Vagina (tissue), 2 donors: ENCODE measurements at regions not wholly inside any gene's neighbourhood (a gene's known extent, or its start where the extent isn't known, plus 50 kb on each side); places are given as distances from the start of the nearest gene placed in this dataset.

Experiments
- DNase-seq, 2 donors: peaks; one replicate each; pipeline ENCODE4 v3.0.0-alpha.2; 2017; ENCODE audit errors: extremely low spot score in 2 of 2
- H3K27ac ChIP-seq: fragments of 200-600 bp; sonication (generic); one replicate; pipeline ENCODE4 v1.5.1; 2019
- H3K27me3 ChIP-seq: fragments of 200-600 bp; sonication (generic); one replicate; pipeline ENCODE4 v1.5.1; 2019
- H3K36me3 ChIP-seq, 2 donors: fragments of 200-600 bp; sonication (generic); one replicate each; pipeline ENCODE4 v1.5.1; 2017 to 2019
- H3K4me1 ChIP-seq: fragments of 200-600 bp; sonication (generic); one replicate; pipeline ENCODE4 v1.5.1; 2019
- H3K4me3 ChIP-seq, 2 donors: fragments of 200-600 bp; sonication (generic); 1 replicate in 1 of 2; 2 replicates in 1 of 2; pipeline ENCODE4 v1.5.1; 2016 to 2019
- H3K9me3 ChIP-seq: fragments of 200-600 bp; sonication (generic); one replicate; pipeline ENCODE4 v1.5.1; 2019
- CTCF ChIP-seq, 3 experiments: fragments of 450-650 bp in 2 of 3; fragments of 200-600 bp in 1 of 3; sonication (generic) in 1 of 3; IDR thresholded peaks; one replicate each; pipeline ENCODE4 v1.5.1; 2017 to 2019; ENCODE audit warnings: antibody characterized with exemption in 3 of 3, mild to moderate bottlenecking in 2 of 3, moderate library complexity in 2 of 3
- POLR2A ChIP-seq, 2 donors: fragments of 450-650 bp; IDR thresholded peaks; one replicate each; pipeline ENCODE4 v1.6.1; 2017; ENCODE audit warnings: antibody characterized with exemption in 2 of 2, mild to moderate bottlenecking in 2 of 2, moderate library complexity in 2 of 2
- POLR2AphosphoS5 ChIP-seq, 2 donors: sonication (generic); formaldehyde crosslinking; IDR thresholded peaks; one replicate each; pipeline ENCODE4 v1.9.0; 2017; ENCODE audit warnings: antibody characterized with exemption in 2 of 2, mild to moderate bottlenecking in 2 of 2, low read depth in 1 of 2; ENCODE audit not compliant: insufficient read depth in 1 of 2
- intact Hi-C: fragments of 100-400 bp; cut with DNase I; formaldehyde crosslinking; loops from one replicate; pipeline ENCODE4 v1.15.1; 2023

- no peaks in the 10 kb centered on the region for H3K27me3 ChIP-seq
- TF ChIP-seq CTCF (IDR thresholded peaks at IDR 0.05) (no peak), POLR2AphosphoS5 (IDR thresholded peaks at IDR 0.05; ENCODE audit: insufficient read depth in 1 of 2, low read depth in 1 of 2) (no peak), POLR2A (IDR thresholded peaks at IDR 0.05) (no peak)
- no peaks in the 10 kb centered on the region for H3K4me1 ChIP-seq
- no peak for DNase-seq
- H3K36me3 ChIP-seq = no peaks in the 10 kb centered on the region
- H3K9me3 ChIP-seq = no peaks in the 10 kb centered on the region
- intact Hi-C loops = no loop called here
- no peak overlapping the region for H3K4me3 ChIP-seq
- no peak overlapping the region for H3K27ac ChIP-seq
Measured at GRCh38 chr5:164721116-164721515, 1215.7 kb downstream of the MAT2B start.

GRCh38 chr5:164721656-164722055, 1216.2 kb downstream of the MAT2B start:
- H3K4me1 ChIP-seq = no peaks in the 10 kb centered on the region
- no peak overlapping the region for H3K27ac ChIP-seq
- no peaks in the 10 kb centered on the region for H3K36me3 ChIP-seq
- no peak overlapping the region for H3K4me3 ChIP-seq
- H3K9me3 ChIP-seq = no peaks in the 10 kb centered on the region
- intact Hi-C loops = no loop called here
- no peaks in the 10 kb centered on the region for H3K27me3 ChIP-seq
- no peak for TF ChIP-seq POLR2AphosphoS5 (IDR thresholded peaks at IDR 0.05; ENCODE audit: insufficient read depth in 1 of 2, low read depth in 1 of 2)
- no peak for TF ChIP-seq CTCF (IDR thresholded peaks at IDR 0.05)
- no peak for TF ChIP-seq POLR2A (IDR thresholded peaks at IDR 0.05)
- no peak for DNase-seq

- Histone ChIP-seq H3K27me3 (no peaks in the 10 kb centered on the region), H3K4me3 (no peak overlapping the region), H3K4me1 (no peaks in the 10 kb centered on the region), H3K9me3 (no peaks in the 10 kb centered on the region), H3K27ac (no peak overlapping the region), H3K36me3 (no peaks in the 10 kb centered on the region)
- intact Hi-C loops = no loop called here
- TF ChIP-seq POLR2AphosphoS5 (IDR thresholded peaks at IDR 0.05; ENCODE audit: insufficient read depth in 1 of 2, low read depth in 1 of 2) = no peak
- no peak for TF ChIP-seq CTCF (IDR thresholded peaks at IDR 0.05)
- DNase-seq = no peak
Measured at GRCh38 chr5:164722702-164723101, 1217.3 kb downstream of the MAT2B start.

GRCh38 chr5:164727012-164727411, 1221.6 kb downstream of the MAT2B start:
- Histone ChIP-seq H3K27ac (no peak overlapping the region), H3K4me3 (no peak overlapping the region), H3K27me3 (no peaks in the 10 kb centered on the region), H3K4me1 (no peaks in the 10 kb centered on the region), H3K9me3 (no peaks in the 10 kb centered on the region), H3K36me3 (no peaks in the 10 kb centered on the region)
- intact Hi-C loops = no loop called here
- DNase-seq = no peak
- no peak for TF ChIP-seq POLR2A (IDR thresholded peaks at IDR 0.05)
- no peak for TF ChIP-seq POLR2AphosphoS5 (IDR thresholded peaks at IDR 0.05; ENCODE audit: insufficient read depth in 1 of 2, low read depth in 1 of 2)

GRCh38 chr5:164728733-164729132, 1223.3 kb downstream of the MAT2B start:
- H3K9me3 ChIP-seq = no peaks in the 10 kb centered on the region
- H3K27ac ChIP-seq = no peak overlapping the region
- intact Hi-C loops = no loop called here
- no peaks in the 10 kb centered on the region for H3K4me1 ChIP-seq
- no peaks in the 10 kb centered on the region for H3K27me3 ChIP-seq
- no peak overlapping the region for H3K4me3 ChIP-seq
- TF ChIP-seq CTCF (IDR thresholded peaks at IDR 0.05) = no peak
- TF ChIP-seq POLR2AphosphoS5 (IDR thresholded peaks at IDR 0.05; ENCODE audit: insufficient read depth in 1 of 2, low read depth in 1 of 2) = no peak
- TF ChIP-seq POLR2A (IDR thresholded peaks at IDR 0.05) = no peak
- DNase-seq = no peak
- no peaks in the 10 kb centered on the region for H3K36me3 ChIP-seq

- Histone ChIP-seq H3K27ac (no peak overlapping the region), H3K27me3 (no peaks in the 10 kb centered on the region), H3K9me3 (no peaks in the 10 kb centered on the region), H3K36me3 (no peaks in the 10 kb centered on the region), H3K4me3 (no peak overlapping the region), H3K4me1 (no peaks in the 10 kb centered on the region)
- TF ChIP-seq POLR2A (IDR thresholded peaks at IDR 0.05) = no peak
- TF ChIP-seq POLR2AphosphoS5 (IDR thresholded peaks at IDR 0.05; ENCODE audit: insufficient read depth in 1 of 2, low read depth in 1 of 2) = no peak
- TF ChIP-seq CTCF (IDR thresholded peaks at IDR 0.05) = no peak
- intact Hi-C loops = no loop called here
- no peak for DNase-seq
Measured at GRCh38 chr5:164735334-164735733, 1229.9 kb downstream of the MAT2B start.
